Gastrocnemius medialis (tissue), 4 donors: ENCODE measurements at regions not wholly inside any gene's neighbourhood (a gene's known extent, or its start where the extent isn't known, plus 50 kb on each side); places are given as distances from the start of the nearest gene placed in this dataset.

Experiments used
- POLR2A ChIP-seq, 2 donors: fragments of 450-650 bp; IDR thresholded peaks; one replicate each; pipeline ENCODE4 v1.6.1; 2017; ENCODE audit warnings: antibody characterized with exemption in 2 of 2, mild to moderate bottlenecking in 2 of 2, moderate library complexity in 2 of 2
- TF ChIP-seq, protein P1 (sequence below), 5 experiments: fragments of 450-650 bp in 3 of 5; fragments of 200-600 bp in 2 of 5; sonication (generic) in 2 of 5; IDR thresholded peaks in 4 of 5; conservative IDR thresholded peaks in 1 of 5; 1 replicate in 4 of 5; 2 replicates in 1 of 5; pipeline ENCODE4 v1.5.1; 2016 to 2019; ENCODE audit warnings: antibody characterized with exemption in 5 of 5, mild to moderate bottlenecking in 3 of 5, moderate library complexity in 3 of 5

DNA sequence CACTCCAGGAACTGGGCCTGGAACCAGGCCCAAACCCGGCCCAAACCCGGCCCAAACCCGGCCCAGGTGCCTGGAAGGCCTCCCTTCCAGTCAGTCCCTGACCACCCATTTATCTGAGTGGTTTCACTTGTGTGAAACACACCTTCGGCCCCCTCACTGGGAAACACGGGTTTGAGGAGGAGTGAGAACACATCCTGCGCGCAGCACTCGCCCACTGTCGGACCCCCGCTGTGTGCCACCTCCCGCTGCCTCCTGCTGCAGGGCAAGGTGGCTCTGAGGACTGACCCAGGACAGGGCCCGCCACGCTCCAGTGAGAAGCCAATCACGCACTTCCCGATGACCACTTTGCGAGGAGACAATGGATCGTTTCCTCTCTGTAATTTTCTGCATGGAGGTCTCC, 197.5 kb downstream of the BUB3 start:
- TF ChIP-seq, protein P1, sequence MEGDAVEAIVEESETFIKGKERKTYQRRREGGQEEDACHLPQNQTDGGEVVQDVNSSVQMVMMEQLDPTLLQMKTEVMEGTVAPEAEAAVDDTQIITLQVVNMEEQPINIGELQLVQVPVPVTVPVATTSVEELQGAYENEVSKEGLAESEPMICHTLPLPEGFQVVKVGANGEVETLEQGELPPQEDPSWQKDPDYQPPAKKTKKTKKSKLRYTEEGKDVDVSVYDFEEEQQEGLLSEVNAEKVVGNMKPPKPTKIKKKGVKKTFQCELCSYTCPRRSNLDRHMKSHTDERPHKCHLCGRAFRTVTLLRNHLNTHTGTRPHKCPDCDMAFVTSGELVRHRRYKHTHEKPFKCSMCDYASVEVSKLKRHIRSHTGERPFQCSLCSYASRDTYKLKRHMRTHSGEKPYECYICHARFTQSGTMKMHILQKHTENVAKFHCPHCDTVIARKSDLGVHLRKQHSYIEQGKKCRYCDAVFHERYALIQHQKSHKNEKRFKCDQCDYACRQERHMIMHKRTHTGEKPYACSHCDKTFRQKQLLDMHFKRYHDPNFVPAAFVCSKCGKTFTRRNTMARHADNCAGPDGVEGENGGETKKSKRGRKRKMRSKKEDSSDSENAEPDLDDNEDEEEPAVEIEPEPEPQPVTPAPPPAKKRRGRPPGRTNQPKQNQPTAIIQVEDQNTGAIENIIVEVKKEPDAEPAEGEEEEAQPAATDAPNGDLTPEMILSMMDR (IDR thresholded peaks at IDR 0.05 in 4 of 5, conservative IDR thresholded peaks at IDR 0.05 in 1 of 5) = no peak
- no peak for TF ChIP-seq POLR2A (IDR thresholded peaks at IDR 0.05)
